ENCODE measurements at regions not wholly inside any gene's neighbourhood (a gene's known extent, or its start where the extent isn't known, plus 50 kb on each side); places are given as distances from the start of the nearest gene placed in this dataset.

- H3K4me3 ChIP-seq = no peak overlapping the region
- no peak for ATAC-seq
- H3K36me3 ChIP-seq (replicated peaks in 1 of 2; ENCODE audit: insufficient read depth in 1 of 2, low read depth in 2 of 2) = no peaks in the 10 kb centered on the region
- peak overlapping the region in 2 of 4 donors; percentile 65 to 69 for H3K27ac ChIP-seq
- TF ChIP-seq CTCF (IDR thresholded peaks at IDR 0.05) (no peak), POLR2A (IDR thresholded peaks at IDR 0.05) (no peak)
- intact Hi-C loops (cut with DNase I) = no loop called here
- peaks cover 52% of the 10 kb centered on the region for H3K4me1 ChIP-seq
- no peaks in the 10 kb centered on the region for H3K27me3 ChIP-seq
- WGBS, 2 donors = 32 to 51% methylated on average over 4 of the region's 4 CpGs
- no peaks in the 10 kb centered on the region for H3K9me3 ChIP-seq
- DNase-seq = no peak
These were observed 270.6 kb downstream of the C1D start for GRCh38 chr2:67792191-67792590.

GRCh38 chr2:67792681-67793091 is 270.1 kb downstream of the C1D start:
- H3K27ac ChIP-seq = peak overlapping the region in 3 of 4 donors; percentile 39 to 69 (median 65)
- 30 to 39% methylated on average over 8 of the region's 8 CpGs for WGBS, 2 donors
- peak; percentile 82 for ATAC-seq
- no peaks in the 10 kb centered on the region for H3K36me3 ChIP-seq (replicated peaks in 1 of 2; ENCODE audit: insufficient read depth in 1 of 2, low read depth in 2 of 2)
- H3K4me1 ChIP-seq = peaks cover 57% of the 10 kb centered on the region
- peak; percentile 40 to 64 (median 52) for DNase-seq
- TF ChIP-seq CTCF (IDR thresholded peaks at IDR 0.05) = peak in 2 of 7 experiments; percentile 11 to 12
- peak in 1 of 3 donors; percentile 18 for TF ChIP-seq POLR2A (IDR thresholded peaks at IDR 0.05)
- H3K4me3 ChIP-seq = no peak overlapping the region
- intact Hi-C loops (cut with DNase I) = no loop called here
- H3K9me3 ChIP-seq = no peaks in the 10 kb centered on the region
- no peaks in the 10 kb centered on the region for H3K27me3 ChIP-seq

DNA sequence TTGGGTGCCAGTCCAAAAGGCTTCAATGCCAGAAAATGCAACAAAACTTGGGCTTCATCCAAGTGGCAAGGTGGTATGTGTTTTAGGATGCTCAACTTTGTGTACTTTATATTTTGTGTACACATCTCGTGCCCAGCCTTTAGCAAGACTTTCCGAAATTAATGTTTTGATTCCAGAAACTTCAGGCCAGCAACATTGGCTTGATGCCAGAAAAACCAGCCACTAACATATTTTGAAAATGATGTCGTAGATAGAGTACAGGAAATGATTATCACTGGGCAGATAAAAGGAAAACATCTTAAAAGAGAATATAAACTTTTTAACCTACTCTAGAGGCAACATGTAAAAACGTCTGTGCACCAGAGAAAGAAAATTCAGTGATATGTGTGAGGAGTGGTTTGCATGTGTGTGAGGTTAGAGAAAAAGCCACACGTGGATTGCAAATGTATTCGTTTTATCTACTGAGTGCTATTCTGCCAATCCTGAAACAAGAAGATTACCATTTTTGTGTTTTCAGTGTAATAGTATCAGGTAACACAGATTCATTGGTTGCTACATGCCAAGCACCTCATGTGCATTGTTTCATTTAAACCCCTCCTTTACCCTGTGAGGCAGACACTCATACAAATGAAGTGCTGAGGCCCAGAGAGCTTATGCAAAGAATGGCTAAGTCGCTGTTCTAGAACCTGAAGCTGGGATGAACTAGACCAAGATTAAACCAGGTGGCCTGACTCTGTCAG is 264.8 kb downstream of the C1D start:
- peak; percentile 51 for ATAC-seq
- WGBS, 2 donors = 29 to 37% methylated on average over 7 of the region's 7 CpGs

DNA sequence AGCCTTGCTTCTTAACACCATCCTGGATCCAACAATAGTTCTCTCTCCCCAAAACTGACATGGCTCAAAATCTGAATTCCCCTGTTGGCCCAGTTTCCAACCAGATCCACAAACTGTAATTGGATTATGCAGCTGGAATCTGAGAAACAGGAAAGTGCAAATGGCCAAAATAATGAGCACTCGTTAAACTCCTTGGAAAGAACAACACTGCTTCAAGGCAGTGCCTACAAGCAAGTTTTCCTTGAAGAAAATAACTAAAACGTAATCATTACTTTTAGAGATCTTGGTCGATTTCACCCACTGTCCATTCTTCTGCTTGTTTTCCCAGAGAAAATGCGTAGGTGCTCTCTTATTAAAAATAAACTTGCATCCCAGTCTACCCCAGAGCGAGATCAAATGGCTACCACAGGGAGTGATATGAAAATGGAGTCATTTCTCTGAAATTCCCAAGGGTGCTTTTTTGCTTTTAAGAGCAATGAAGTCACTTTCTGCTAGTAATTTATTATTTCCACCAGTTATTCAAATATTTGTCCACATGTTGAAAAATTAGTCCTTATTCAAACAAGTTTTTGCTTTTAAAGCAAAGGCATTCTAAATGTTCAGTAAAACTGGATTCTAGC is 264.2 kb downstream of the C1D start:
- no peaks in the 10 kb centered on the region for H3K36me3 ChIP-seq (replicated peaks in 1 of 2; ENCODE audit: insufficient read depth in 1 of 2, low read depth in 2 of 2)
- no peak overlapping the region for H3K4me3 ChIP-seq
- peak overlapping the region; percentile 6 to 61 (median 33) for H3K27ac ChIP-seq
- no peak for TF ChIP-seq CTCF (IDR thresholded peaks at IDR 0.05)
- TF ChIP-seq POLR2A (IDR thresholded peaks at IDR 0.05) = no peak
- ATAC-seq = no peak
- no peak for DNase-seq
- H3K4me1 ChIP-seq = peaks cover 45% of the 10 kb centered on the region
- intact Hi-C loops (cut with DNase I) = no loop called here
- no peaks in the 10 kb centered on the region for H3K9me3 ChIP-seq
- 41 to 44% methylated on average over 5 of the region's 5 CpGs for WGBS, 2 donors
- H3K27me3 ChIP-seq = no peaks in the 10 kb centered on the region

More for the DNA sequence above, 264.8 kb downstream of the C1D start:
- Histone ChIP-seq H3K9me3 (no peaks in the 10 kb centered on the region), H3K27ac (peak overlapping the region in 3 of 4 donors; percentile 6 to 61 (median 41)), H3K4me3 (no peak overlapping the region), H3K27me3 (no peaks in the 10 kb centered on the region), H3K4me1 (peaks cover 52% of the 10 kb centered on the region), H3K36me3 (replicated peaks in 1 of 2; ENCODE audit: insufficient read depth in 1 of 2, low read depth in 2 of 2) (no peaks in the 10 kb centered on the region)
- TF ChIP-seq CTCF (IDR thresholded peaks at IDR 0.05) (no peak), POLR2A (IDR thresholded peaks at IDR 0.05) (no peak)
- DNase-seq = peak; percentile 17 to 43 (median 30)
- intact Hi-C loops (cut with DNase I) = no loop called here

Measured in body of pancreas (tissue), 4 donors.